ENCODE measurements at regions not wholly inside any gene's neighbourhood (a gene's known extent, or its start where the extent isn't known, plus 50 kb on each side); places are given as distances from the start of the nearest gene placed in this dataset.
A peak's percentile ranks its signal among the peaks of the same experiment; 100 is the strongest.
"Not testable (repeated sequence)": the region's sequence is repeated elsewhere in the genome, so short reads cannot be mapped to it uniquely, and the experiment has no call there.

GRCh38 chr10:31239961-31240360 is 79.1 kb upstream of the ZEB1 start:
- H3K36me3 ChIP-seq (ENCODE audit: control insufficient read depth in 1 of 2, insufficient read depth in 2 of 2, low read length in 2 of 2) = no peaks in the 10 kb centered on the region
- WGBS (ENCODE audit: extremely low coverage, insufficient coverage, insufficient read length) = no CpG with 5 or more reads among the region's 1 CpG
- H3K14ac ChIP-seq (ENCODE audit: low read length) = no peak overlapping the region
- no peak overlapping the region for H3K4ac ChIP-seq (ENCODE audit: low read depth, low read length)
- H4K91ac ChIP-seq (ENCODE audit: low read depth, low read length) = no peak overlapping the region
- H3K4me2 ChIP-seq (ENCODE audit: low read length) = no peak overlapping the region
- no peak overlapping the region for H2BK5ac ChIP-seq (ENCODE audit: low read depth, low read length, poor library complexity)
- no peak for DNase-seq
- no peaks in the 10 kb centered on the region for H3K9me3 ChIP-seq (ENCODE audit: insufficient read depth, low read depth, low read length)
- H2AFZ ChIP-seq (ENCODE audit: insufficient read depth, low read length, poor library complexity) = no peak overlapping the region
- H2BK12ac ChIP-seq (ENCODE audit: low read length) = no peak overlapping the region
- no peak overlapping the region for H4K8ac ChIP-seq (ENCODE audit: low read depth, low read length)
- H3K4me1 ChIP-seq (ENCODE audit: control insufficient read depth in 1 of 2, insufficient read depth in 2 of 2, low read length in 2 of 2) = peaks cover 6 to 8% of the 10 kb centered on the region in 2 experiments
- no peaks in the 10 kb centered on the region for H3K79me2 ChIP-seq (ENCODE audit: control insufficient read depth, insufficient read depth, low read length, poor library complexity)
- no peak overlapping the region for H3K9ac ChIP-seq (ENCODE audit: low read length)
- H3K4me3 ChIP-seq (ENCODE audit: low read depth, low read length) = no peak overlapping the region
- no peak overlapping the region for H3K23ac ChIP-seq (ENCODE audit: low read length)
- no peak overlapping the region for H3K18ac ChIP-seq (ENCODE audit: low read length)
- no peaks in the 10 kb centered on the region for H3K27me3 ChIP-seq (ENCODE audit: insufficient read depth, low read length)
- no peak overlapping the region for H3K27ac ChIP-seq (ENCODE audit: low read depth, low read length)
- H2BK120ac ChIP-seq (ENCODE audit: insufficient read depth, low read length, poor library complexity) = no peak overlapping the region
- no peak overlapping the region for H4K12ac ChIP-seq (ENCODE audit: low read depth, low read length)
- no peak overlapping the region for H2AK5ac ChIP-seq (ENCODE audit: low read length)
- H3K79me1 ChIP-seq (ENCODE audit: low read length) = peaks cover 1% of the 10 kb centered on the region

- no peak overlapping the region for H3K14ac ChIP-seq (ENCODE audit: low read length)
- no peaks in the 10 kb centered on the region for H3K27me3 ChIP-seq (ENCODE audit: insufficient read depth, low read length)
- H3K4me3 ChIP-seq (ENCODE audit: low read depth, low read length) = no peak overlapping the region
- no peak overlapping the region for H2AK5ac ChIP-seq (ENCODE audit: low read length)
- no peak overlapping the region for H3K9ac ChIP-seq (ENCODE audit: low read length)
- H3K4ac ChIP-seq (ENCODE audit: low read depth, low read length) = no peak overlapping the region
- H4K91ac ChIP-seq (ENCODE audit: low read depth, low read length) = no peak overlapping the region
- H2BK120ac ChIP-seq (ENCODE audit: insufficient read depth, low read length, poor library complexity) = no peak overlapping the region
- H3K23ac ChIP-seq (ENCODE audit: low read length) = no peak overlapping the region
- H3K4me1 ChIP-seq (ENCODE audit: control insufficient read depth in 1 of 2, insufficient read depth in 2 of 2, low read length in 2 of 2) = peaks cover 6 to 8% of the 10 kb centered on the region in 2 experiments
- no peak overlapping the region for H2AFZ ChIP-seq (ENCODE audit: insufficient read depth, low read length, poor library complexity)
- H3K79me2 ChIP-seq (ENCODE audit: control insufficient read depth, insufficient read depth, low read length, poor library complexity) = no peaks in the 10 kb centered on the region
- no peak overlapping the region for H4K12ac ChIP-seq (ENCODE audit: low read depth, low read length)
- H3K9me3 ChIP-seq (ENCODE audit: insufficient read depth, low read depth, low read length) = no peaks in the 10 kb centered on the region
- H3K27ac ChIP-seq (ENCODE audit: low read depth, low read length) = no peak overlapping the region
- no peak overlapping the region for H4K8ac ChIP-seq (ENCODE audit: low read depth, low read length)
- H3K79me1 ChIP-seq (ENCODE audit: low read length) = peaks cover 1% of the 10 kb centered on the region
- peak; percentile 8 to 19 for DNase-seq
- H2BK5ac ChIP-seq (ENCODE audit: low read depth, low read length, poor library complexity) = no peak overlapping the region
- no peak overlapping the region for H3K18ac ChIP-seq (ENCODE audit: low read length)
- no peak overlapping the region for H3K4me2 ChIP-seq (ENCODE audit: low read length)
- H2BK12ac ChIP-seq (ENCODE audit: low read length) = no peak overlapping the region
- H3K36me3 ChIP-seq (ENCODE audit: control insufficient read depth in 1 of 2, insufficient read depth in 2 of 2, low read length in 2 of 2) = no peaks in the 10 kb centered on the region
- WGBS (ENCODE audit: extremely low coverage, insufficient coverage, insufficient read length) = no CpG with 5 or more reads among the region's 1 CpG
Measured at GRCh38 chr10:31242902-31243301, 76.1 kb upstream of the ZEB1 start.

GRCh38 chr10:31251118-31251517 is 67.9 kb upstream of the ZEB1 start:
- H3K4ac ChIP-seq (ENCODE audit: low read depth, low read length); DNase-seq; H4K91ac ChIP-seq (ENCODE audit: low read depth, low read length); H2AK5ac ChIP-seq (ENCODE audit: low read length); H2AFZ ChIP-seq (ENCODE audit: insufficient read depth, low read length, poor library complexity); H3K79me1 ChIP-seq (ENCODE audit: low read length); H3K27me3 ChIP-seq (ENCODE audit: insufficient read depth, low read length); H4K8ac ChIP-seq (ENCODE audit: low read depth, low read length); H3K18ac ChIP-seq (ENCODE audit: low read length); H3K9me3 ChIP-seq (ENCODE audit: insufficient read depth, low read depth, low read length); H3K14ac ChIP-seq (ENCODE audit: low read length); H3K9ac ChIP-seq (ENCODE audit: low read length); H4K12ac ChIP-seq (ENCODE audit: low read depth, low read length); H3K4me2 ChIP-seq (ENCODE audit: low read length); H3K36me3 ChIP-seq (ENCODE audit: control insufficient read depth in 1 of 2, insufficient read depth in 2 of 2, low read length in 2 of 2); H3K79me2 ChIP-seq (ENCODE audit: control insufficient read depth, insufficient read depth, low read length, poor library complexity); H2BK5ac ChIP-seq (ENCODE audit: low read depth, low read length, poor library complexity); H3K27ac ChIP-seq (ENCODE audit: low read depth, low read length); H3K4me1 ChIP-seq (ENCODE audit: control insufficient read depth in 1 of 2, insufficient read depth in 2 of 2, low read length in 2 of 2); H2BK120ac ChIP-seq (ENCODE audit: insufficient read depth, low read length, poor library complexity); H2BK12ac ChIP-seq (ENCODE audit: low read length); H3K4me3 ChIP-seq (ENCODE audit: low read depth, low read length); H3K23ac ChIP-seq (ENCODE audit: low read length): not testable (repeated sequence)
- WGBS (ENCODE audit: extremely low coverage, insufficient coverage, insufficient read length) = no CpG with 5 or more reads among the region's 4 CpGs

GRCh38 chr10:31253237-31253636 is 65.8 kb upstream of the ZEB1 start:
- Histone ChIP-seq H4K8ac (ENCODE audit: low read depth, low read length) (no peak overlapping the region), H3K23ac (ENCODE audit: low read length) (no peak overlapping the region), H3K27me3 (ENCODE audit: insufficient read depth, low read length) (no peaks in the 10 kb centered on the region), H3K9ac (ENCODE audit: low read length) (no peak overlapping the region), H3K4me3 (ENCODE audit: low read depth, low read length) (no peak overlapping the region), H2BK5ac (ENCODE audit: low read depth, low read length, poor library complexity) (no peak overlapping the region), H3K27ac (ENCODE audit: low read depth, low read length) (no peak overlapping the region), H2AK5ac (ENCODE audit: low read length) (no peak overlapping the region), H4K12ac (ENCODE audit: low read depth, low read length) (no peak overlapping the region), H3K4me2 (ENCODE audit: low read length) (no peak overlapping the region), H3K79me2 (ENCODE audit: control insufficient read depth, insufficient read depth, low read length, poor library complexity) (no peaks in the 10 kb centered on the region), H3K9me3 (ENCODE audit: insufficient read depth, low read depth, low read length) (no peaks in the 10 kb centered on the region), H3K14ac (ENCODE audit: low read length) (no peak overlapping the region), H3K36me3 (ENCODE audit: control insufficient read depth in 1 of 2, insufficient read depth in 2 of 2, low read length in 2 of 2) (no peaks in the 10 kb centered on the region), H2BK12ac (ENCODE audit: low read length) (no peak overlapping the region), H2AFZ (ENCODE audit: insufficient read depth, low read length, poor library complexity) (no peak overlapping the region), H3K18ac (ENCODE audit: low read length) (no peak overlapping the region), H2BK120ac (ENCODE audit: insufficient read depth, low read length, poor library complexity) (no peak overlapping the region), H3K4me1 (ENCODE audit: control insufficient read depth in 1 of 2, insufficient read depth in 2 of 2, low read length in 2 of 2) (no peaks in the 10 kb centered on the region), H3K4ac (ENCODE audit: low read depth, low read length) (no peak overlapping the region), H3K79me1 (ENCODE audit: low read length) (no peaks in the 10 kb centered on the region), H4K91ac (ENCODE audit: low read depth, low read length) (no peak overlapping the region)
- WGBS (ENCODE audit: extremely low coverage, insufficient coverage, insufficient read length) = no CpG with 5 or more reads among the region's 1 CpG
- DNase-seq = no peak
